Smooth muscle cell (in vitro differentiated cells): ENCODE measurements at regions not wholly inside any gene's neighbourhood (a gene's known extent, or its start where the extent isn't known, plus 50 kb on each side); places are given as distances from the start of the nearest gene placed in this dataset.

ENCODE experiments used
- DNase-seq: peaks from one replicate; lab custom pipeline; 2025; ENCODE audit not compliant: unreplicated experiment; lab: John Stamatoyannopoulos, UW
- H2AFZ ChIP-seq: fragments of 200-600 bp; sonication (generic); 2 replicates; pipeline ENCODE4 v1.6.0; 2016; ENCODE audit warnings: antibody characterized with exemption, low read depth, mild to moderate bottlenecking
- H3F3A ChIP-seq: fragments of 200-600 bp; sonication (generic); 2 replicates; pipeline ENCODE4 v1.6.0; 2017; ENCODE audit warnings: antibody characterized with exemption, low read depth
- H3K27ac ChIP-seq: fragments of 200-600 bp; sonication (generic); 2 replicates; pipeline ENCODE4 v1.5.1; 2016; ENCODE audit warnings: low read depth, mild to moderate bottlenecking
- H3K27me3 ChIP-seq: fragments of 200-600 bp; sonication (generic); 2 replicates; pipeline ENCODE4 v1.6.1; 2016; ENCODE audit warnings: low read depth, mild to moderate bottlenecking
- H3K36me3 ChIP-seq: fragments of 200-600 bp; sonication (generic); 2 replicates; pipeline ENCODE4 v1.5.1; 2016; ENCODE audit warnings: low read depth
- H3K4me1 ChIP-seq: fragments of 200-600 bp; sonication (generic); 2 replicates; pipeline ENCODE4 v1.5.1; 2016; ENCODE audit warnings: low read depth
- H3K4me2 ChIP-seq: fragments of 200-600 bp; sonication (generic); 2 replicates; pipeline ENCODE4 v1.6.0; 2016; ENCODE audit warnings: mild to moderate bottlenecking
- H3K4me3 ChIP-seq: fragments of 200-600 bp; sonication (generic); 2 replicates; pipeline ENCODE4 v1.5.1; 2016; ENCODE audit warnings: mild to moderate bottlenecking
- H3K79me2 ChIP-seq: fragments of 200-600 bp; sonication (generic); 2 replicates; pipeline ENCODE4 v1.6.0; 2016; ENCODE audit warnings: low read depth, mild to moderate bottlenecking
- H3K9ac ChIP-seq: fragments of 200-600 bp; sonication (generic); 2 replicates; pipeline ENCODE4 v1.6.0; 2016; ENCODE audit warnings: low read depth
- H3K9me3 ChIP-seq: fragments of 200-600 bp; sonication (generic); replicated peaks from 2 replicates; pipeline ENCODE4 v1.5.1; 2016; ENCODE audit warnings: low read depth
- H4K20me1 ChIP-seq: fragments of 200-600 bp; sonication (generic); 2 replicates; pipeline ENCODE4 v1.6.0; 2016; ENCODE audit warnings: low read depth
- WGBS: methylation state at CpG from one replicate; pipeline ENCODE4 v1.1.7; 2016; ENCODE audit warnings: low lambda C conversion rate; 5-methylcytosine and 5-hydroxymethylcytosine counted together
- TF ChIP-seq, protein P1 (sequence below): fragments of 200-600 bp; sonication (generic); IDR thresholded peaks from 2 replicates; pipeline ENCODE4 v1.5.1; 2017; ENCODE audit warnings: borderline replicate concordance, mild to moderate bottlenecking, antibody characterized with exemption; ENCODE audit not compliant: insufficient read depth, poor library complexity, severe bottlenecking

- no peak overlapping the region for H3K4me2 ChIP-seq
- no peaks in the 10 kb centered on the region for H3K36me3 ChIP-seq
- TF ChIP-seq, protein P1, sequence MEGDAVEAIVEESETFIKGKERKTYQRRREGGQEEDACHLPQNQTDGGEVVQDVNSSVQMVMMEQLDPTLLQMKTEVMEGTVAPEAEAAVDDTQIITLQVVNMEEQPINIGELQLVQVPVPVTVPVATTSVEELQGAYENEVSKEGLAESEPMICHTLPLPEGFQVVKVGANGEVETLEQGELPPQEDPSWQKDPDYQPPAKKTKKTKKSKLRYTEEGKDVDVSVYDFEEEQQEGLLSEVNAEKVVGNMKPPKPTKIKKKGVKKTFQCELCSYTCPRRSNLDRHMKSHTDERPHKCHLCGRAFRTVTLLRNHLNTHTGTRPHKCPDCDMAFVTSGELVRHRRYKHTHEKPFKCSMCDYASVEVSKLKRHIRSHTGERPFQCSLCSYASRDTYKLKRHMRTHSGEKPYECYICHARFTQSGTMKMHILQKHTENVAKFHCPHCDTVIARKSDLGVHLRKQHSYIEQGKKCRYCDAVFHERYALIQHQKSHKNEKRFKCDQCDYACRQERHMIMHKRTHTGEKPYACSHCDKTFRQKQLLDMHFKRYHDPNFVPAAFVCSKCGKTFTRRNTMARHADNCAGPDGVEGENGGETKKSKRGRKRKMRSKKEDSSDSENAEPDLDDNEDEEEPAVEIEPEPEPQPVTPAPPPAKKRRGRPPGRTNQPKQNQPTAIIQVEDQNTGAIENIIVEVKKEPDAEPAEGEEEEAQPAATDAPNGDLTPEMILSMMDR = no peak
- H3K4me3 ChIP-seq = no peak overlapping the region
- H3K27me3 ChIP-seq = no peaks in the 10 kb centered on the region
- no peak for DNase-seq
- H3K4me1 ChIP-seq = no peaks in the 10 kb centered on the region
- H3K27ac ChIP-seq = no peak overlapping the region
- no peaks in the 10 kb centered on the region for H3K79me2 ChIP-seq
- no peaks in the 10 kb centered on the region for H3F3A ChIP-seq
- H2AFZ ChIP-seq = no peak overlapping the region
- H3K9me3 ChIP-seq = no peaks in the 10 kb centered on the region
- no peak overlapping the region for H3K9ac ChIP-seq
- no peaks in the 10 kb centered on the region for H4K20me1 ChIP-seq
- WGBS = 89% methylated on average over 1 of the region's 1 CpG
These were observed 156.2 kb upstream of the THRB start for GRCh38 chr3:24650839-24651238.

GRCh38 chr3:24657870-24658510 is 163.3 kb upstream of the THRB start:
- Histone ChIP-seq H3K9me3 (no peaks in the 10 kb centered on the region), H3K4me2 (no peak overlapping the region), H3K27ac (no peak overlapping the region), H3K27me3 (no peaks in the 10 kb centered on the region), H4K20me1 (no peaks in the 10 kb centered on the region), H3K36me3 (no peaks in the 10 kb centered on the region), H2AFZ (no peak overlapping the region), H3K9ac (no peak overlapping the region), H3K4me1 (no peaks in the 10 kb centered on the region), H3K4me3 (no peak overlapping the region), H3K79me2 (no peaks in the 10 kb centered on the region), H3F3A (no peaks in the 10 kb centered on the region)
- TF ChIP-seq, protein P1 = no peak
- DNase-seq = no peak
- WGBS = 72% methylated on average over 1 of the region's 1 CpG

GRCh38 chr3:24661175-24661584 is 166.5 kb upstream of the THRB start:
- H3K9ac ChIP-seq = no peak overlapping the region
- WGBS = 88% methylated on average over 3 of the region's 3 CpGs
- H2AFZ ChIP-seq = no peak overlapping the region
- no peaks in the 10 kb centered on the region for H3F3A ChIP-seq
- no peak overlapping the region for H3K27ac ChIP-seq
- no peaks in the 10 kb centered on the region for H3K36me3 ChIP-seq
- no peak overlapping the region for H3K4me3 ChIP-seq
- DNase-seq = no peak
- no peaks in the 10 kb centered on the region for H3K4me1 ChIP-seq
- no peaks in the 10 kb centered on the region for H3K79me2 ChIP-seq
- H3K4me2 ChIP-seq = no peak overlapping the region
- H4K20me1 ChIP-seq = no peaks in the 10 kb centered on the region
- TF ChIP-seq, protein P1 = no peak
- H3K27me3 ChIP-seq = no peaks in the 10 kb centered on the region
- no peaks in the 10 kb centered on the region for H3K9me3 ChIP-seq
